Neuronal stem cell (in vitro differentiated cells): ENCODE measurements at regions not wholly inside any gene's neighbourhood (a gene's known extent, or its start where the extent isn't known, plus 50 kb on each side); places are given as distances from the start of the nearest gene placed in this dataset.

Source experiments
- DNase-seq: peaks from one replicate; pipeline ENCODE4 v3.0.0-alpha.2; 2013; ENCODE audit warnings: low spot score
- H2AFZ ChIP-seq: one replicate; pipeline ENCODE4 v1.6.1; 2013; ENCODE audit warnings: mild to moderate bottlenecking, low read length, inconsistent platforms
- H2AK5ac ChIP-seq: 2 replicates; pipeline ENCODE4 v1.6.1; 2013; ENCODE audit warnings: low read depth, mild to moderate bottlenecking, inconsistent platforms, low read length, moderate library complexity, mixed read lengths
- H2BK120ac ChIP-seq: 2 replicates; pipeline ENCODE4 v1.6.1; 2013; ENCODE audit warnings: low read depth, mild to moderate bottlenecking, inconsistent platforms, low read length, moderate library complexity, mixed read lengths
- H2BK12ac ChIP-seq: one replicate; pipeline ENCODE4 v1.6.1; 2013; ENCODE audit warnings: low read length, inconsistent platforms
- H2BK15ac ChIP-seq: 2 replicates; pipeline ENCODE4 v1.6.1; 2013; ENCODE audit warnings: mild to moderate bottlenecking, low read length, inconsistent platforms, mixed read lengths
- H2BK5ac ChIP-seq: one replicate; pipeline ENCODE4 v1.6.1; 2013; ENCODE audit warnings: inconsistent platforms, mild to moderate bottlenecking, low read length, moderate library complexity
- H3K14ac ChIP-seq: one replicate; pipeline ENCODE4 v1.6.1; 2013; ENCODE audit warnings: low read length, inconsistent platforms
- H3K18ac ChIP-seq: 2 replicates; pipeline ENCODE4 v1.6.1; 2013; ENCODE audit warnings: low read length, inconsistent platforms
- H3K23ac ChIP-seq: 2 replicates; pipeline ENCODE4 v1.6.1; 2013; ENCODE audit warnings: low read depth, mild to moderate bottlenecking, mixed read lengths, low read length, inconsistent platforms; ENCODE audit not compliant: poor library complexity
- H3K27ac ChIP-seq: replicated peaks from 3 replicates; pipeline ENCODE4 v1.5.1; 2013; ENCODE audit warnings: low read length, inconsistent platforms
- H3K27me3 ChIP-seq, 3 experiments: 2 replicates each; pipeline ENCODE4 v1.6.1; 2013; ENCODE audit warnings: low read length in 3 of 3, mild to moderate bottlenecking in 2 of 3, inconsistent platforms in 1 of 3, low read depth in 1 of 3, mixed read lengths in 1 of 3, moderate library complexity in 1 of 3; ENCODE audit not compliant: control insufficient read depth in 3 of 3, insufficient read depth in 3 of 3
- H3K36me3 ChIP-seq, 2 donors: replicated peaks in 1 of 2; 2 replicates each; pipeline ENCODE4 v1.6.1; 2013; ENCODE audit warnings: low read length in 2 of 2; ENCODE audit not compliant: control insufficient read depth in 2 of 2, insufficient read depth in 2 of 2
- H3K4ac ChIP-seq: 2 replicates; pipeline ENCODE4 v1.6.1; 2013; ENCODE audit warnings: inconsistent platforms, mild to moderate bottlenecking, low read length, moderate library complexity
- H3K4me1 ChIP-seq, 2 donors: 1 replicate in 1 of 2; 2 replicates in 1 of 2; pipeline ENCODE4 v1.6.1; 2013; ENCODE audit warnings: low read length in 2 of 2, low read depth in 1 of 2; ENCODE audit not compliant: control insufficient read depth in 2 of 2, insufficient read depth in 1 of 2
- H3K4me2 ChIP-seq: one replicate; pipeline ENCODE4 v1.6.1; 2013; ENCODE audit warnings: mild to moderate bottlenecking, low read length, inconsistent platforms; ENCODE audit not compliant: insufficient read depth, poor library complexity, severe bottlenecking
- H3K4me3 ChIP-seq, 2 donors: 2 replicates each; pipeline ENCODE4 v1.5.1; 2013; ENCODE audit warnings: low read length in 2 of 2, mild to moderate bottlenecking in 2 of 2, inconsistent platforms in 1 of 2, moderate library complexity in 1 of 2
- H3K79me1 ChIP-seq: one replicate; pipeline ENCODE4 v1.6.1; 2013; ENCODE audit warnings: low read depth, mild to moderate bottlenecking, inconsistent platforms, low read length, moderate library complexity
- H3K9ac ChIP-seq: one replicate; pipeline ENCODE4 v1.6.1; 2013; ENCODE audit warnings: mild to moderate bottlenecking, low read depth, low read length, inconsistent platforms; ENCODE audit not compliant: poor library complexity
- H3K9me3 ChIP-seq, 2 donors: replicated peaks in 1 of 2; 2 replicates each; pipeline versions ENCODE3 to v1.6.1; 2013; ENCODE audit warnings: low read length in 2 of 2, mild to moderate bottlenecking in 2 of 2, inconsistent platforms in 1 of 2, low read depth in 1 of 2, mixed read lengths in 1 of 2, moderate library complexity in 1 of 2; ENCODE audit not compliant: control insufficient read depth in 2 of 2, insufficient read depth in 1 of 2
- H4K8ac ChIP-seq: one replicate; pipeline ENCODE4 v1.6.1; 2013; ENCODE audit warnings: low read depth, mild to moderate bottlenecking, inconsistent platforms, low read length, moderate library complexity
- H4K91ac ChIP-seq: one replicate; pipeline ENCODE4 v1.6.1; 2013; ENCODE audit warnings: low read length, low read depth, mild to moderate bottlenecking, inconsistent platforms; ENCODE audit not compliant: poor library complexity
- WGBS, 2 donors: extraction: QIAGEN DNeasy Blood & Tissue Kit; methylation state at CpG; one replicate each; pipeline ENCODE4 v1.1.7; 2013; ENCODE audit warnings: missing lambda C conversion rate in 2 of 2, mixed read lengths in 1 of 2; ENCODE audit not compliant: insufficient read length in 2 of 2, insufficient replicate concordance in 1 of 2; ENCODE audit errors: extremely low coverage in 2 of 2; 5-methylcytosine and 5-hydroxymethylcytosine counted together

GRCh38 chr6:133004304-133004884 is 190.0 kb downstream of the RPS12 start:
- no peak overlapping the region for H3K23ac ChIP-seq
- no peak overlapping the region for H3K4me3 ChIP-seq
- H3K27me3 ChIP-seq = no peaks in the 10 kb centered on the region
- no peak overlapping the region for H4K91ac ChIP-seq
- H2BK5ac ChIP-seq = no peak overlapping the region
- H3K4me1 ChIP-seq = no peaks in the 10 kb centered on the region
- H2BK12ac ChIP-seq = no peak overlapping the region
- no peak overlapping the region for H2AK5ac ChIP-seq
- H3K4ac ChIP-seq = no peak overlapping the region
- no peak overlapping the region for H2BK120ac ChIP-seq
- no peaks in the 10 kb centered on the region for H3K9me3 ChIP-seq
- no peaks in the 10 kb centered on the region for H3K36me3 ChIP-seq
- no peak overlapping the region for H2AFZ ChIP-seq
- H3K18ac ChIP-seq = no peak overlapping the region
- H4K8ac ChIP-seq = no peak overlapping the region
- no peak overlapping the region for H3K9ac ChIP-seq
- no peak overlapping the region for H3K4me2 ChIP-seq
- H3K14ac ChIP-seq = no peak overlapping the region
- no peak for DNase-seq
- no peak overlapping the region for H3K27ac ChIP-seq
- no peak overlapping the region for H2BK15ac ChIP-seq
- H3K79me1 ChIP-seq = no peaks in the 10 kb centered on the region
- WGBS, 2 donors = no CpG with 5 or more reads among the region's 2 CpGs

GRCh38 chr6:133012774-133013173 is 198.4 kb downstream of the RPS12 start:
- no peak overlapping the region for H2BK15ac ChIP-seq
- no CpG with 5 or more reads among the region's 1 CpG for WGBS, 2 donors
- no peak overlapping the region for H3K4me2 ChIP-seq
- H3K27me3 ChIP-seq = no peaks in the 10 kb centered on the region
- H2AK5ac ChIP-seq = no peak overlapping the region
- no peak overlapping the region for H3K4ac ChIP-seq
- H2BK12ac ChIP-seq = no peak overlapping the region
- H3K27ac ChIP-seq = no peak overlapping the region
- H3K4me3 ChIP-seq = no peak overlapping the region
- H2BK120ac ChIP-seq = no peak overlapping the region
- H3K4me1 ChIP-seq = no peaks in the 10 kb centered on the region
- H3K9ac ChIP-seq = no peak overlapping the region
- H3K14ac ChIP-seq = no peak overlapping the region
- H3K9me3 ChIP-seq = no peaks in the 10 kb centered on the region
- H2AFZ ChIP-seq = no peak overlapping the region
- H3K18ac ChIP-seq = no peak overlapping the region
- H2BK5ac ChIP-seq = no peak overlapping the region
- no peak overlapping the region for H4K91ac ChIP-seq
- H4K8ac ChIP-seq = no peak overlapping the region
- no peak overlapping the region for H3K23ac ChIP-seq
- no peak for DNase-seq
- no peaks in the 10 kb centered on the region for H3K36me3 ChIP-seq
- H3K79me1 ChIP-seq = no peaks in the 10 kb centered on the region

DNA sequence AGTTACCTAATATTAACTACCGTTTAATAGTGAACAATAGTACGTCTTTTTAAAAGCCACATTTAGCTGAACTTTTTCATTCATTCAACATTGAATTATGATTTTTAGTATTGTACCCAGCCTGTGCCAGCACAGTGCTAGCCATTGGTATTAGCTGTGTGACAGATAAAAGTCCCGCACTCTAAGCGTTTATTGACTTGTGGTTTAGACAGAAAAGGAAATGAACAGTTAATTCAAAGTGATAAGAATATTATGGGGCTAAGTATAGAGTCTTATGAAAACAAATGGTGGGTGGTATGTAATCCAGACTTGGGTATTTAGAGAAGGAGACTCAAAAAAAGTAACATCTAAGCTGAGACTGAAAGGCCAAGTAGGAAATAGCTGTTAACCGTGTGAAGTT is 202.3 kb downstream of the RPS12 start:
- H3K4me1 ChIP-seq = no peaks in the 10 kb centered on the region
- H2BK15ac ChIP-seq = no peak overlapping the region
- no peaks in the 10 kb centered on the region for H3K36me3 ChIP-seq
- H3K23ac ChIP-seq = no peak overlapping the region
- H3K27ac ChIP-seq = no peak overlapping the region
- H2AFZ ChIP-seq = no peak overlapping the region
- H3K4ac ChIP-seq = no peak overlapping the region
- H4K8ac ChIP-seq = no peak overlapping the region
- H3K9me3 ChIP-seq = no peaks in the 10 kb centered on the region
- no peaks in the 10 kb centered on the region for H3K27me3 ChIP-seq
- H2BK120ac ChIP-seq = no peak overlapping the region
- no peak overlapping the region for H3K18ac ChIP-seq
- DNase-seq = no peak
- H2BK5ac ChIP-seq = no peak overlapping the region
- H3K14ac ChIP-seq = no peak overlapping the region
- no peak overlapping the region for H3K4me2 ChIP-seq
- no peaks in the 10 kb centered on the region for H3K79me1 ChIP-seq
- no peak overlapping the region for H3K9ac ChIP-seq
- H4K91ac ChIP-seq = no peak overlapping the region
- H2BK12ac ChIP-seq = no peak overlapping the region
- no CpG with 5 or more reads among the region's 5 CpGs for WGBS, 2 donors
- no peak overlapping the region for H3K4me3 ChIP-seq
- H2AK5ac ChIP-seq = no peak overlapping the region

DNA sequence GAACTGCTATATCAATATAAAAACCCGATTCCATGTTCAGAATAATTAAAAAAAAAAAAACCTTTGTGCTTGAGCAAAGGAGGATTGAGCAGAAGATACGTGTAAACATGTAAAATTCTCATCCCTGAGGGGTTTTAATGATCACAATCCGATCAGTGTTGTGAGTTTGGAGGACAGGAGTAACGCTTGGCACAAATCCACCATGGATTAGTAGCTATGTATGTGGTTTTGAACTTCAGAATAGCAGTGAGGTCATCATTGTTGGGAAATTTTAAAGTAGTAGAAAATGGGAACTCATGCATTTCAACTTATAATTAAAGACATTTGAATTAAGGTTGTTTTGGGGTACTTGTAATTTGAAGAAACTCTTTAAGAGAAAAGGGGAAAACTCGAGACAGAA is 203.2 kb downstream of the RPS12 start:
- Histone ChIP-seq H4K8ac (no peak overlapping the region), H2BK12ac (no peak overlapping the region), H4K91ac (no peak overlapping the region), H3K4ac (no peak overlapping the region), H3K4me1 (no peaks in the 10 kb centered on the region), H2BK120ac (no peak overlapping the region), H3K27me3 (no peaks in the 10 kb centered on the region), H3K18ac (no peak overlapping the region), H2AFZ (no peak overlapping the region), H3K9me3 (no peaks in the 10 kb centered on the region), H2AK5ac (no peak overlapping the region), H3K14ac (no peak overlapping the region), H3K23ac (no peak overlapping the region), H3K36me3 (no peaks in the 10 kb centered on the region), H3K79me1 (no peaks in the 10 kb centered on the region), H2BK15ac (no peak overlapping the region), H3K27ac (no peak overlapping the region), H3K4me3 (no peak overlapping the region), H2BK5ac (no peak overlapping the region), H3K4me2 (no peak overlapping the region), H3K9ac (no peak overlapping the region)
- no CpG with 5 or more reads among the region's 5 CpGs for WGBS, 2 donors
- DNase-seq = no peak
